ENCODE measurements at regions not wholly inside any gene's neighbourhood (a gene's known extent, or its start where the extent isn't known, plus 50 kb on each side); places are given as distances from the start of the nearest gene placed in this dataset.

- DNase-seq (ENCODE audit: low spot score): no peak
Measured at GRCh38 chr1:101706366-101706765, 290.4 kb downstream of the OLFM3 start.

- no peak for DNase-seq (ENCODE audit: low spot score)
Measured at GRCh38 chr1:101709721-101710120, 287.0 kb downstream of the OLFM3 start.

- DNase-seq (ENCODE audit: low spot score): no peak
Measured at GRCh38 chr1:101713760-101714159, 283.0 kb downstream of the OLFM3 start.

- DNase-seq (ENCODE audit: low spot score): no peak
Measured at GRCh38 chr1:101723415-101723814, 273.3 kb downstream of the OLFM3 start.

- DNase-seq (ENCODE audit: low spot score): no peak
Measured at GRCh38 chr1:101728029-101728428, 268.7 kb downstream of the OLFM3 start.

GRCh38 chr1:101730559-101730958, 266.2 kb downstream of the OLFM3 start:
- no peak for DNase-seq (ENCODE audit: low spot score)

GRCh38 chr1:101732261-101732660, 264.5 kb downstream of the OLFM3 start:
- no peak for DNase-seq (ENCODE audit: low spot score)

- DNase-seq (ENCODE audit: low spot score): no peak
Measured at GRCh38 chr1:101733340-101733739, 263.4 kb downstream of the OLFM3 start.

- peak; percentile 5 for DNase-seq (ENCODE audit: low spot score)
Measured at GRCh38 chr1:101738475-101738874, 258.3 kb downstream of the OLFM3 start.

- DNase-seq (ENCODE audit: low spot score): no peak
Measured at GRCh38 chr1:101739146-101739545, 257.6 kb downstream of the OLFM3 start.

- no peak for DNase-seq (ENCODE audit: low spot score)
Measured at GRCh38 chr1:101739826-101740330, 256.8 kb downstream of the OLFM3 start.

GRCh38 chr1:101741910-101742309, 254.8 kb downstream of the OLFM3 start:
- DNase-seq (ENCODE audit: low spot score): no peak

GRCh38 chr1:101742509-101742908, 254.2 kb downstream of the OLFM3 start:
- no peak for DNase-seq (ENCODE audit: low spot score)

- DNase-seq (ENCODE audit: low spot score): no peak
Measured at GRCh38 chr1:101745551-101746270, 251.0 kb downstream of the OLFM3 start.

GRCh38 chr1:101748077-101748476, 248.6 kb downstream of the OLFM3 start:
- DNase-seq (ENCODE audit: low spot score): no peak
